Hematopoietic multipotent progenitor cell (in vitro differentiated cells): ENCODE measurements at regions not wholly inside any gene's neighbourhood (a gene's known extent, or its start where the extent isn't known, plus 50 kb on each side); places are given as distances from the start of the nearest gene placed in this dataset.
"Not testable (repeated sequence)": the region's sequence is repeated elsewhere in the genome, so short reads cannot be mapped to it uniquely, and the experiment has no call there.

Source experiments
- DNase-seq, 3 donors: peaks; one replicate each; pipeline ENCODE4 v3.0.0-alpha.2; 2011 to 2015; ENCODE audit warnings: low read depth in 2 of 3, low spot score in 2 of 3

- DNase-seq: not testable (repeated sequence)
These were observed 178.9 kb upstream of the IPO5 start for GRCh38 chr13:97774391-97775100.

DNA sequence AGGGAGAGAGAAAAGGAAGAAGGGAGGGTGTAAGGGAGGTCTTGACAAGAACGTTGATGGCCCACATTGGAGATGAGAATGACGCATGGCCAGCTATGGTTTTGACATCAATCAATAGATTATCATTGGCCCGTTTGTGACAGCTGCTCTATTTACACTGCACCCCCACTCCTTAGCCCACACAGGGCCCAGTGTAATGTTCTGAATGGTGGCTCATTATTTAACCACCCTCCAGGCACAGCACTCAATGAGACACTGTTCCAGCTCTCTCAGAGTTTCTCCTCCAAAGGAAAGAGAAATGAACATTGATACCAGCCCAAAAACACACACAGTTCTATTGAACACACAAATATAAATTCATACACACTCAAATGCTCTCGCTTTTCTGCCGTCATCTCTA, 173.0 kb upstream of the IPO5 start:
- DNase-seq: no peak

- no peak for DNase-seq
These were observed 171.6 kb upstream of the IPO5 start for GRCh38 chr13:97781891-97782305.

GRCh38 chr13:97786510-97786909, 167.0 kb upstream of the IPO5 start:
- no peak for DNase-seq

- no peak for DNase-seq
These were observed 155.9 kb upstream of the IPO5 start for GRCh38 chr13:97797553-97797952.

DNA sequence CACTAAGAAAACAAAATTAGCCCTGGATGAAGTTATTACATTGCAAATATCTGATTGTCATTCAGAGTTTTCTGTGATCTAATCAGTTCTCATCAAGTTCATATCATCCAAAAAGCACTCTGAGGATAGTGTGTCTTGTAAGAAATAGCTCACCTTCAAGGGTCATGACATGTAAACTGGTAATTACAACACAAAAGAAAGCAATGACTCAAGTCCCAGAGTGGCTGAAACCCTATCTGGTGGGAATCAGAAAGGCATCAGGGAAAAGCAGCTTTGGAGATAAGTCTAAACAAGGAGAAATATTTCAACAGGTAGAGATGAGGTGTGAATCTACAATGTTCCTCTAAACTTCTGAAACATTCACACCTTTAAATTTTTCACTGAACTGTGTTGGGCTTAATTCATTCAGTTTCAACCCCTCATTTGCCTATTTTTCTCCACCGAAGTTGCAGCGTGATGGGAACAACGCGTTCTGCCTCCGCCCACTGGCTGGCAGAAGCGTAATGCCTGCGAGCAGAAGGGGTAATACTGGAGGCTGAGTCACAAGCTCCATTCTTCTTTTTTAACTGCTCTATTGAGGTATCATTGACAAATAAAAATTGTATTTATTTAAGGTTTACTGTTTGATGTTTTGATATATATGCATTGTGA, 155.2 kb upstream of the IPO5 start:
- DNase-seq: no peak

- DNase-seq: no peak
These were observed 154.6 kb upstream of the IPO5 start for GRCh38 chr13:97798836-97799235.

- DNase-seq: no peak
These were observed 151.3 kb upstream of the IPO5 start for GRCh38 chr13:97802213-97802612.

DNA sequence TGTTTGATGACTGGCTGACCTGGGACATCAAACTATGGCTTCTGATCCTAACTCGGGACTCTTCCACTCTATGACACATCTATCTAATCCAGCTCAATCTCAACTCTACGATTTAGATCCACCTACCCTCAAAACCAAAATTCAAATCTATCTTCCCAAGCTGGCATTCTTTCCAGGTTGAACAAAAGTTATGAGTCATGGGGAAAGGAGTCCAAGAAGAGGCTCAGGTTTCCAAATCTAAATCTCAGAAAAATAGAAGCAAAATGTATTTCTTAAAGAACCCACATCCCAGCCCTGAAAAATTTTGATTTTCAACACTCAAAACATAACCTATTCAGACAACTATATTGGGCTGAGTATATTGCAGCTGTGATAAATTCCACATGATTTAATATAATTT, 143.9 kb upstream of the IPO5 start:
- DNase-seq: no peak

GRCh38 chr13:97810152-97810551, 143.3 kb upstream of the IPO5 start:
- DNase-seq: no peak

DNA sequence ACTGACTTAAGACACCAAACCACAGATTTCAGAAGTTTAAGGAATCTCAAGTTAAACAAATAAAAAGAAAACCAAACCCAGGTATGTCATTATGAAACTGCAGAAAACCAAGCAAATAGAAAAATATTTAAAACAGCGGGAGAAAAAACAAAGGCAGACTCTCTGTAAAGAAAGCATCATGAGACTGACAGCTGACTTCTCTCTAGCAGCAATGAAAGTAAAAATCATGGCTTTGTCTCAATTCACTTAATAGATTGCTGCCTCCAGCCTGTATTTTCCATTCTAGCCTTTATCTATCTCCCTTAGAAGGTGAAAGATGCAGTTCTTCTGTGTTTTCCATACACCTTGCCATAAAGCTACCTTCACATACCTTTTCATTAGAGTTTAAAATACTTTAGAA, 131.1 kb upstream of the IPO5 start:
- DNase-seq: no peak

DNA sequence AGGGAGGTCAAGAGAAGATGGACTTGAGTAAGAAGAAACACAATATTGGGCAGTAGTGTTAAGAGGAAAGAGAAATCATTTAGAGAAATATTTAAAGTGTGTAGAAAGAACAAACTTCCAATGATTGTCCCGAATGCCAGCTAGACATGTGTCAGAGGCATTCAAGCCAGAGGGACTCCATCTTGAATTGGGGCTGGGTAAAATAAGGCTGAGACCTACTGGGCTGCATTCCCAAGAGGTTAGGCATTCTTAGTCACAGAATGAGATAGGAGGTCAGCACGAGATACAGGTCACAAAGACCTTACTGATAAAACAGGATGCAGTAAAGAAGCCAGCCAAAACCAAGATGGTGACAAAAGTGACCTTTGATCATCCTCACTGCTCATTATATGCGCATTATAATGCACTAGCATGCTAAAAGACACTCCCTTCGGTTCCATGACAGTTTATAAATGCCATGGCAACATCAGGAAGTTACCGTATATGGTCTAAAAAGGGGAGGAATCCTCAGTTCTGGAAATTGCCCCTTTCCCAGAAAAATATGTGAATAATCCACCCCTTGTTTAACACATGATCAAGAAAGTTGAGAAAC, 127.0 kb upstream of the IPO5 start:
- DNase-seq: no peak

GRCh38 chr13:97834250-97834649, 119.2 kb upstream of the IPO5 start:
- no peak for DNase-seq

GRCh38 chr13:97843189-97843588, 110.3 kb upstream of the IPO5 start:
- DNase-seq: no peak

DNA sequence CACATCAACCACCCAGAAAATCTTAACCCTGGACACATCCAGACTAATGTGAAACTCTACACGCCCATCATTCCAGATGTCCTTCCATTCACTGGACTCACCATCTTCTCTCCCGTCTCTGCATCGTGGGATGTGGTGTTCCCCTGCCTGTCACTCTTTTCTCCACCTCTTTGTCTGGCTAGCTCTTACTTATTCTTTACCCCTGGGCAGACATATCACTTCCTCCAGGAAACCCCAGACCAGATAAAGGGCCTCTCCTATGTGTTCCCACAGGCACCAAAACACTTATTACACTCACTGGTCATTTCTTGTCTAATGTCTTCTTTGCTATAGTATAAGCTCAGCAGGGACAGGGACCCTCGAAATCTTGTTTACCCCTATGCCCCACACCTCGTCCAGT, 109.3 kb upstream of the IPO5 start:
- no peak for DNase-seq

DNA sequence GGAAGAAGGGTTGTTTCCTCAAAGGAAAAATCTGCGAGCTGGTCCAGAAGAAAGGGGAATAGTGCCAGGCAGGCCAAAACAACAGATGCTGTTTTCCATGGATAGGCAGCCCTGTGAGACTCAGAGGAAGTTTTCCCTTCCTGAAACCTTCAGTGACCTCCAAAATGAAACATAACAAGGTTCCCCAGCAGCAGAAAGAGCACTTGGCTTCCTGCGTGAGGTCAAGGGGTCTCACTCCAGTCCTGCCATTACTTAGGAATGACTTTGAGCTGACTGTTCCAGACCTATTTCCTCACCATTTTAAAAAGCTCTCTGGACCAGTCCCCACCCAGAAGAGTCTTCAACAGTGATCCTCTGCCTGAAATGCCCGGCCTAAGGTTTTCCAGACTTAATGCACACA, 104.6 kb upstream of the IPO5 start:
- no peak for DNase-seq

DNA sequence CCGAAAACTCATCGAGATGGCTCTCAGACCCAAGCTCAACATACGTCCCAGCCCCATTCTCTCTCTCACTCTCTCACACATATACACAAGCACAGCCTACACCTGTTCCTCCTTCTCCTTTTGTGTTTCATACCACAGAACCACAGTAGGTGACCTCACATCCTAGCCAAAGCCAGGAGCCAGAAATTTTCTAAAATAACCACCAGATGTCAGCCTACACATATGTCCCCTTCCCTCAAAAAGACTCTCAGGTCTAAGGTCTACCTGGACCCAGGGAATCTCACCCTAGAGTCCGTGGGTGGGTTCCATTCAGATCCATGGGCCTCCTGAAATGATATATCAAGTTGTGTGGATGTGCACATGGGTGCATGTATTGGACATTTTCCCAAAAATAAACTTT, 104.2 kb upstream of the IPO5 start:
- DNase-seq: peak in 2 of 3 donors; percentile 66 to 78

- no peak for DNase-seq
These were observed 102.2 kb upstream of the IPO5 start for GRCh38 chr13:97851269-97851668.

- DNase-seq: no peak
These were observed 101.1 kb upstream of the IPO5 start for GRCh38 chr13:97852181-97852874.

GRCh38 chr13:97853550-97853949, 99.9 kb upstream of the IPO5 start:
- no peak for DNase-seq

DNA sequence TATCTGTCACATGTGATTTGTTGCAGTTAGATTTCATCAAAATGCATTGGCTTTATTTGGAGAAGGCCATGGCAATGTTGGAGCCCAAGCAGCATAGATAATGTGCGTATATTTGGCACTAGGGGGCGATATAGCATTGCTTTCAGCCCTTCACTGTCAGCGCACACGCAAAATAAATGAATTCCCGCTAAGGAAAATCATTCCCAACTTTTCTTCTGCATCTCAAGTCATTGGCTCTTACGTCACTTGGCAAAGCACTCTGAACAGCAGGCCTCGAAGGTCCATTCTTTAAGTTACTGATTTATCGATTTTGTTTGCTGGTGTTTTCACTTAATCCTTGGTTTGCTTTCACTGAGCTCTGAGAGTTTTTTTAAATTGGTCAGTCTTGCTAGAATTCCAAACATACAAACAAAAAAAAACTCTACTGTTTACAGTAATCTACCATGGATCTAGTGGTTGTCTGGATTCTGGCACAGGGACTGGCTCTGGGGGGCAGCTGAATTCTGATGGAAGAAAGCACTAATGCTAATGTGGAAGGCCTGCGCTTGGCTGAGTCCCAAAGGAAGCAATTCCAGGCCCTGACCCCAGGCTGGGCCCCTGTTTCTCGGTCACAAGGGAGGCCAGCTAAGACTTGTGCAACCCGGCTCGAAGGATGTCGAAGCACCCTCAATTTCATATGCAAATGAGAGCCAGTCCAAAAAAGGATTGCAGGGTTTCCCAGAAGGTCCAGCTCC, 97.7 kb upstream of the IPO5 start:
- peak in 2 of 3 donors; percentile 26 to 66 for DNase-seq
